IMR-90 (cell line): ENCODE measurements at regions not wholly inside any gene's neighbourhood (a gene's known extent, or its start where the extent isn't known, plus 50 kb on each side); places are given as distances from the start of the nearest gene placed in this dataset.

Experiments
- ATAC-seq: fragments of 200-7000 bp; cut with Tn5 transposase; 2 replicates; pipeline ENCODE4 v1.9.1; 2020; ENCODE audit warnings: low read depth, mild to moderate bottlenecking, moderate library complexity
- BruUV-seq: library from RNA; stranded (reverse); fragments of 400-500 nt; replicated peaks from 2 replicates; lab custom pipeline; 2021; lab: Mats Ljungman, UMichigan
- CTCF ChIA-PET: fragments of 300-600 bp; formaldehyde crosslinking; extraction: SDS; loops from one replicate; lab custom pipeline; 2021; ENCODE audit warnings: antibody characterized with exemption; lab: Yijun Ruan, JAX
- POLR2A ChIA-PET: fragments of 300-600 bp; sonication (Branson Sonifier 250); formaldehyde crosslinking; loops from one replicate; lab custom pipeline; 2022; ENCODE audit warnings: antibody characterized with exemption; ENCODE audit not compliant: unreplicated experiment; lab: Charles Lee
- DNase-seq: peaks from one replicate; pipeline ENCODE4 v3.0.0; 2013
- H2AFZ ChIP-seq: replicated peaks from 2 replicates; pipeline ENCODE3; 2013; ENCODE audit warnings: low read length, mild to moderate bottlenecking; ENCODE audit not compliant: poor library complexity
- H2AK5ac ChIP-seq: 2 replicates; pipeline ENCODE4 v1.6.1; 2013; ENCODE audit warnings: low read depth, low read length, inconsistent platforms
- H2AK9ac ChIP-seq: replicated peaks from 2 replicates; pipeline ENCODE3; 2013; ENCODE audit warnings: mild to moderate bottlenecking, low read depth, low read length, moderate library complexity; ENCODE audit not compliant: poor library complexity
- H2BK120ac ChIP-seq: 2 replicates; pipeline ENCODE4 v1.6.1; 2013; ENCODE audit warnings: low read depth, low read length, inconsistent platforms
- H2BK15ac ChIP-seq: 3 replicates; pipeline ENCODE4 v1.6.1; 2013; ENCODE audit warnings: low read depth, low read length, inconsistent platforms
- H2BK20ac ChIP-seq: 2 replicates; pipeline ENCODE4 v1.6.1; 2013; ENCODE audit warnings: low read depth, mild to moderate bottlenecking, inconsistent platforms, low read length, moderate library complexity
- H2BK5ac ChIP-seq: 2 replicates; pipeline ENCODE4 v1.6.1; 2013; ENCODE audit warnings: mild to moderate bottlenecking, low read depth, low read length, inconsistent platforms; ENCODE audit not compliant: poor library complexity, severe bottlenecking
- H3K14ac ChIP-seq: replicated peaks from 2 replicates; pipeline ENCODE4 v1.6.1; 2013; ENCODE audit warnings: low read depth, low read length, inconsistent platforms
- H3K18ac ChIP-seq: 2 replicates; pipeline ENCODE4 v1.6.1; 2013; ENCODE audit warnings: low read depth, low read length, control low read depth
- H3K23ac ChIP-seq: 2 replicates; pipeline ENCODE4 v1.6.1; 2013; ENCODE audit warnings: low read depth, low read length, inconsistent platforms
- H3K27ac ChIP-seq: 2 replicates; pipeline ENCODE4 v1.5.1; 2013; ENCODE audit warnings: mild to moderate bottlenecking, control low read depth, low read length; ENCODE audit not compliant: insufficient read depth
- H3K27me3 ChIP-seq: 2 replicates; pipeline ENCODE4 v1.6.1; 2013; ENCODE audit warnings: low read length; ENCODE audit not compliant: control insufficient read depth, insufficient read depth
- H3K36me3 ChIP-seq: 2 replicates; pipeline ENCODE4 v1.6.1; 2013; ENCODE audit warnings: low read length, mixed read lengths; ENCODE audit not compliant: control insufficient read depth, insufficient read depth
- H3K4ac ChIP-seq: 2 replicates; pipeline ENCODE4 v1.6.1; 2013; ENCODE audit warnings: low read depth, low read length, inconsistent platforms
- H3K4me1 ChIP-seq: 2 replicates; pipeline ENCODE4 v1.6.1; 2013; ENCODE audit warnings: low read length, mixed read lengths; ENCODE audit not compliant: control insufficient read depth, insufficient read depth
- H3K4me2 ChIP-seq: 2 replicates; pipeline ENCODE4 v1.6.1; 2013; ENCODE audit warnings: low read depth, mild to moderate bottlenecking, control low read depth, low read length, moderate library complexity
- H3K4me3 ChIP-seq: 2 replicates; pipeline ENCODE4 v1.5.1; 2013; ENCODE audit warnings: low read depth, mild to moderate bottlenecking, control low read depth, low read length, moderate library complexity; ENCODE audit not compliant: insufficient read depth
- H3K56ac ChIP-seq: 2 replicates; pipeline ENCODE4 v1.6.1; 2013; ENCODE audit warnings: low read length, inconsistent platforms; ENCODE audit not compliant: insufficient read depth; ENCODE audit errors: extremely low read depth
- H3K79me1 ChIP-seq, 2 experiments: 2 replicates each; pipeline ENCODE4 v1.6.1; 2013; ENCODE audit warnings: low read length in 2 of 2, inconsistent platforms in 1 of 2, low read depth in 1 of 2
- H3K9ac ChIP-seq: 2 replicates; pipeline ENCODE4 v1.6.1; 2013; ENCODE audit warnings: low read depth, low read length, control low read depth
- H3K9me1 ChIP-seq: 2 replicates; pipeline ENCODE4 v1.6.1; 2013; ENCODE audit warnings: low read length, inconsistent platforms; ENCODE audit not compliant: insufficient read depth
- H3K9me3 ChIP-seq: 2 replicates; pipeline ENCODE4 v1.6.1; 2013; ENCODE audit warnings: low read length; ENCODE audit not compliant: control insufficient read depth, insufficient read depth
- H4K20me1 ChIP-seq: 2 replicates; pipeline ENCODE4 v1.6.1; 2013; ENCODE audit warnings: low read length, inconsistent platforms; ENCODE audit not compliant: insufficient read depth
- H4K5ac ChIP-seq: 2 replicates; pipeline ENCODE4 v1.6.1; 2013; ENCODE audit warnings: mild to moderate bottlenecking, low read depth, low read length, control low read depth
- H4K8ac ChIP-seq, 2 experiments: 2 replicates each; pipeline ENCODE4 v1.6.1; 2013; ENCODE audit warnings: low read depth in 2 of 2, low read length in 2 of 2, control low read depth in 1 of 2, inconsistent platforms in 1 of 2
- H4K91ac ChIP-seq: 2 replicates; pipeline ENCODE4 v1.6.1; 2013; ENCODE audit warnings: low read depth, low read length, inconsistent platforms; ENCODE audit not compliant: insufficient read depth
- BHLHE40 ChIP-seq: fragments of 150-350 bp; IDR thresholded peaks from 2 replicates; pipeline ENCODE4 v1.6.1; 2016; ENCODE audit warnings: mild to moderate bottlenecking, low read depth, low read length
- CEBPB ChIP-seq: IDR thresholded peaks from 2 replicates; pipeline ENCODE4 v1.6.1; 2012; ENCODE audit warnings: low read depth, low read length, improper control_type of control experiment
- CHD1 ChIP-seq: IDR thresholded peaks from 2 replicates; pipeline ENCODE4 v1.6.1; 2012; ENCODE audit warnings: low read depth, low read length, improper control_type of control experiment
- CTCF ChIP-seq: conservative IDR thresholded peaks from 2 replicates; pipeline ENCODE4 v1.5.1; 2012; ENCODE audit warnings: mild to moderate bottlenecking, low read depth, low read length, improper control_type of control experiment
- ELK1 ChIP-seq: fragments of 150-350 bp; IDR thresholded peaks from 2 replicates; pipeline ENCODE4 v1.6.1; 2016; ENCODE audit warnings: low read depth, mild to moderate bottlenecking, low read length, moderate library complexity, borderline replicate concordance
- FOS ChIP-seq: fragments of 150-350 bp; IDR thresholded peaks from 2 replicates; pipeline ENCODE4 v1.6.1; 2016; ENCODE audit warnings: low read depth, low read length
- MAFK ChIP-seq: IDR thresholded peaks from 2 replicates; pipeline ENCODE4 v1.6.1; 2012; ENCODE audit warnings: low read depth, low read length, improper control_type of control experiment
- MAZ ChIP-seq: IDR thresholded peaks from 2 replicates; pipeline ENCODE4 v1.6.1; 2012; ENCODE audit warnings: low read depth, mild to moderate bottlenecking, low read length, improper control_type of control experiment, moderate library complexity, borderline replicate concordance
- MXI1 ChIP-seq: IDR thresholded peaks from 2 replicates; pipeline ENCODE4 v1.6.1; 2012; ENCODE audit warnings: low read depth, mild to moderate bottlenecking, low read length, moderate library complexity, borderline replicate concordance
- NFE2L2 ChIP-seq: fragments of 150-350 bp; IDR thresholded peaks from 2 replicates; pipeline ENCODE4 v1.6.1; 2016; ENCODE audit warnings: low read depth, mild to moderate bottlenecking, low read length
- POLR2A ChIP-seq: IDR thresholded peaks from 2 replicates; pipeline ENCODE4 v1.6.1; 2012; ENCODE audit warnings: mild to moderate bottlenecking, low read depth, low read length
- RAD21 ChIP-seq: IDR thresholded peaks from 2 replicates; pipeline ENCODE4 v1.6.1; 2012; ENCODE audit warnings: low read length, improper control_type of control experiment
- RCOR1 ChIP-seq: IDR thresholded peaks from 2 replicates; pipeline ENCODE4 v1.6.1; 2012; ENCODE audit warnings: mild to moderate bottlenecking, low read length, improper control_type of control experiment; ENCODE audit not compliant: insufficient replicate concordance
- RFX5 ChIP-seq: IDR thresholded peaks from 2 replicates; pipeline ENCODE4 v1.8.0; 2012; ENCODE audit warnings: low read depth, mild to moderate bottlenecking, low read length, moderate library complexity
- SMC3 ChIP-seq: fragments of 150-350 bp; IDR thresholded peaks from 2 replicates; pipeline ENCODE4 v1.6.1; 2016; ENCODE audit warnings: low read depth, mild to moderate bottlenecking, antibody characterized with exemption, low read length, moderate library complexity
- USF2 ChIP-seq: fragments of 150-350 bp; IDR thresholded peaks from 2 replicates; pipeline ENCODE4 v1.6.1; 2017; ENCODE audit warnings: mild to moderate bottlenecking, antibody characterized with exemption, low read length, low read depth
- dilution Hi-C: fragments of 300-500 bp; cut with HindIII; formaldehyde crosslinking; loops from one replicate; pipeline ENCODE4 v1.14.3; 2018; ENCODE audit warnings: low sequenced_read_pairs; ENCODE audit not compliant: unreplicated experiment
- in situ Hi-C: fragments of 300-500 bp; cut with MboI; formaldehyde crosslinking; loops from 3 replicates; pipeline ENCODE4 v1.14.3; 2019; ENCODE audit warnings: low sequenced_read_pairs, inconsistent platforms, mixed read lengths
- intact Hi-C: fragments of 100-400 bp; cut with micrococcal nuclease; formaldehyde crosslinking; loops from 2 replicates; pipeline ENCODE4 v1.10.0; 2022

GRCh38 chr18:52136532-52136931, 203.5 kb upstream of the DCC start:
- H3K27ac ChIP-seq: no peak overlapping the region
- no peak overlapping the region for H4K5ac ChIP-seq
- no peaks in the 10 kb centered on the region for H3K9me1 ChIP-seq
- no peak overlapping the region for H3K23ac ChIP-seq
- H2AFZ ChIP-seq: no peak overlapping the region
- intact Hi-C loops (no loop called here), in situ Hi-C loops (no loop called here), dilution Hi-C loops (no loop called here)
- no peak overlapping the region for H3K18ac ChIP-seq
- no peak overlapping the region for H3K56ac ChIP-seq
- H3K14ac ChIP-seq: no peak overlapping the region
- H3K4ac ChIP-seq: no peak overlapping the region
- no peak overlapping the region for H4K91ac ChIP-seq
- H3K79me1 ChIP-seq: no peaks in the 10 kb centered on the region
- no peaks in the 10 kb centered on the region for H3K27me3 ChIP-seq
- H3K9me3 ChIP-seq: peaks cover 4% of the 10 kb centered on the region
- no peak overlapping the region for H2BK20ac ChIP-seq
- H4K20me1 ChIP-seq: no peaks in the 10 kb centered on the region
- no peak overlapping the region for H2BK15ac ChIP-seq
- no peak overlapping the region for H2BK5ac ChIP-seq
- no peak overlapping the region for H2BK120ac ChIP-seq
- ChIA-PET POLR2A (no interaction called here), CTCF (interaction anchor here (0.6 kb wide), 1 partner anchor 813 kb away, joined by 3 read pairs; no protein-coding TSS in a partner anchor)
- no peak overlapping the region for H3K9ac ChIP-seq
- H3K4me1 ChIP-seq: no peaks in the 10 kb centered on the region
- DNase-seq (no peak), ATAC-seq (no peak)
- no peaks in the 10 kb centered on the region for H3K36me3 ChIP-seq
- BruUV-seq: no TSS peak
- no peak overlapping the region for H3K4me2 ChIP-seq
- no peak overlapping the region for H4K8ac ChIP-seq
- no peak for TF ChIP-seq CTCF
- no peak for TF ChIP-seq POLR2A
- no peak for TF ChIP-seq CEBPB
- no peak for TF ChIP-seq MAZ
- no peak for TF ChIP-seq BHLHE40
- TF ChIP-seq RAD21: no peak
- no peak for TF ChIP-seq MAFK
- TF ChIP-seq RFX5: no peak
- no peak for TF ChIP-seq FOS
- no peak for TF ChIP-seq SMC3
- no peak for TF ChIP-seq NFE2L2
- TF ChIP-seq RCOR1: no peak
- no peak for TF ChIP-seq MXI1
- no peak for TF ChIP-seq USF2
- TF ChIP-seq ELK1: no peak
- no peak for TF ChIP-seq CHD1
- H2AK9ac ChIP-seq: no peak overlapping the region
- no peak overlapping the region for H2AK5ac ChIP-seq
- H3K4me3 ChIP-seq: no peak overlapping the region
